A673 (cell line): ENCODE measurements at regions not wholly inside any gene's neighbourhood (a gene's known extent, or its start where the extent isn't known, plus 50 kb on each side); places are given as distances from the start of the nearest gene placed in this dataset.

Experiments used
- CTCF ChIP-seq: fragments of 300-800, 200-600 bp; sonication (generic); conservative IDR thresholded peaks from 2 replicates; pipeline ENCODE4 v1.5.1; 2017; ENCODE audit warnings: low read depth, mild to moderate bottlenecking, antibody characterized with exemption, low read length, moderate library complexity, mixed read lengths
- EZH2 ChIP-seq: fragments of 200-600 bp; sonication (generic); IDR thresholded peaks from 2 replicates; pipeline ENCODE4 v1.6.1; 2017; ENCODE audit warnings: borderline replicate concordance, low read depth, mild to moderate bottlenecking, mixed read lengths, antibody characterized with exemption, low read length; ENCODE audit not compliant: poor library complexity, severe bottlenecking

DNA sequence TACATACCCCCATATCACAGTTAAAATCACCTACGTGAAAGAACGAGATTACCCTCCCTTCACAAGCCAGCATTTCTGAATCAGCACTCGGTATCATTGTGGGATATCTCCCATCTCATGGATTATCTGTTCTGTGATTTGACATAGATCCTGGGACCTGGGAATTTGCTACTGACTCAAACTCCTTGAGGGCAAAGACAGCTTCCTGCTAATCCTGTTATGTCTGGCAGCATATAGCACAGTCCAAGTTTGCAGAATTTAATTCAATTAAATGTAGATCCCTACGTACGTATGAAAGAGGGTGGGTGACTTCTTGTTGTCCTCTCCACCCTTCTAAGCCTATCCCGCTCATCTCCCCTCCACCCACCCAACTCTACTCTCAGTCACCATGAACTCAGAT, 476.5 kb downstream of the KLF5 start:
- TF ChIP-seq CTCF (no peak), EZH2 (no peak)
